ENCODE measurements at regions not wholly inside any gene's neighbourhood (a gene's known extent, or its start where the extent isn't known, plus 50 kb on each side); places are given as distances from the start of the nearest gene placed in this dataset.
"Not testable (repeated sequence)": the region's sequence is repeated elsewhere in the genome, so short reads cannot be mapped to it uniquely, and the experiment has no call there.

- no peak for DNase-seq
Measured at GRCh38 chr14:87813686-87814085, 179.3 kb downstream of the GALC start.

GRCh38 chr14:87813211-87813610 lies 179.8 kb downstream of the GALC start:
- no peak for DNase-seq

GRCh38 chr14:87811246-87811645 lies 181.7 kb downstream of the GALC start:
- DNase-seq = no peak

GRCh38 chr14:87810711-87811110 lies 182.3 kb downstream of the GALC start:
- DNase-seq = no peak

GRCh38 chr14:87809261-87809660 lies 183.7 kb downstream of the GALC start:
- DNase-seq = no peak

GRCh38 chr14:87805315-87805723 lies 187.7 kb downstream of the GALC start:
- DNase-seq = peak in 3 of 5 donors; percentile 14 to 34 (median 18)

GRCh38 chr14:87800216-87800615 lies 192.8 kb downstream of the GALC start:
- no peak for DNase-seq

GRCh38 chr14:87799400-87799799 lies 193.6 kb downstream of the GALC start:
- DNase-seq = no peak

- no peak for DNase-seq
Measured at GRCh38 chr14:87797001-87797400, 196.0 kb downstream of the GALC start.

- no peak for DNase-seq
Measured at GRCh38 chr14:87794561-87794960, 198.4 kb downstream of the GALC start.

GRCh38 chr14:87785897-87786296 lies 207.1 kb downstream of the GALC start:
- DNase-seq = no peak

- no peak for DNase-seq
Measured at GRCh38 chr14:87784386-87784785, 208.6 kb downstream of the GALC start.

GRCh38 chr14:87783071-87783470 lies 209.9 kb downstream of the GALC start:
- no peak for DNase-seq

- no peak for DNase-seq
Measured at GRCh38 chr14:87772854-87773253, 220.1 kb downstream of the GALC start.

GRCh38 chr14:87767567-87767901 lies 225.4 kb downstream of the GALC start:
- no peak for DNase-seq

GRCh38 chr14:87758876-87759275 lies 234.1 kb downstream of the GALC start:
- DNase-seq = no peak

- DNase-seq = no peak
Measured at GRCh38 chr14:87756661-87757060, 236.3 kb downstream of the GALC start.

GRCh38 chr14:87754520-87755223 lies 238.3 kb downstream of the GALC start:
- DNase-seq = no peak

GRCh38 chr14:87748558-87748957 lies 244.4 kb downstream of the GALC start:
- DNase-seq = no peak

- DNase-seq = peak in 1 of 5 donors; percentile 3
Measured at GRCh38 chr14:87745507-87746118, 247.4 kb downstream of the GALC start.

- DNase-seq = not testable (repeated sequence)
Measured at GRCh38 chr14:87734577-87735360, 258.2 kb downstream of the GALC start.

GRCh38 chr14:87733115-87733514 lies 259.9 kb downstream of the GALC start:
- not testable (repeated sequence) for DNase-seq

- no peak for DNase-seq
Measured at GRCh38 chr14:87732562-87732961, 260.4 kb downstream of the GALC start.

- DNase-seq = no peak
Measured at GRCh38 chr14:87725318-87725717, 267.7 kb downstream of the GALC start.

All from T-helper 1 cell (primary cell).